ENCODE measurements at regions not wholly inside any gene's neighbourhood (a gene's known extent, or its start where the extent isn't known, plus 50 kb on each side); places are given as distances from the start of the nearest gene placed in this dataset.
"Not testable (repeated sequence)": the region's sequence is repeated elsewhere in the genome, so short reads cannot be mapped to it uniquely, and the experiment has no call there.

GRCh38 chr3:81277853-81278252, 483.6 kb downstream of the GBE1 start:
- DNase-seq: no peak

GRCh38 chr3:81274671-81275070, 486.8 kb downstream of the GBE1 start:
- no peak for DNase-seq

DNA sequence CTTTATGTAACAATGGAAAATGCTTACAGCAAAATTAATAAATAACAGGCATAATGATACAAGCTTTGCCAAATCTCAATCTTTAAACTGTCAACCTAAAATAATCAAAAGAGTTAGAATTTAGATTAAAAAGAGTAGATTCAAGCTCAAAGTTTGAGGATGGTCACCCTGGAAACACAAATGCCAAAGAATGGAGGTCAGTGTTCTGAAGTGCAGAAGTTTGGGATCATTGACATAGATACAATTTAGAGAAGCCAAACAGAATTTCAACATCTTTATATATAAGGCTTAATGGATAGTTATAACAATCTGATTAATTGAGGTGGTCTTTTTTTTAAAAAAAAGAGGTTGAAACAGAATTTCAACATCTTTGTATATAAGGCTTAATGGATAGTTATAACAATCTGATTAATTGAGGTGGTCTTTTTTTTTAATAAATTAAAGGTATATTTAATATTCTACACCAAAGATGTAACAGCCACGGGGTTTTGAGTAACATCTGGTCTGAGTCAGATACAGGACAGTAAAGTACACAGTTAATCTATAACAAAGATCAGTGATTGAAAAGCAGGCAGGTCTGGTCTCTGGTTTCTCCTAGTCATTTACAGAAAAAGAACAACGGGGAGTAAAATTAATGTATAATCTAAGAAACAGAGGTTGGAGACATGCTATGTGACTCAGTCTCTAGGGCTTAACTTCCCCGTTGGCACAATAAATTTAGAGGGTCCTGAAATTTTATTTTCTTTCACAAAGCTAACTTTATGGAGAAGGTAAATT, 490.7 kb downstream of the GBE1 start:
- DNase-seq: no peak

DNA sequence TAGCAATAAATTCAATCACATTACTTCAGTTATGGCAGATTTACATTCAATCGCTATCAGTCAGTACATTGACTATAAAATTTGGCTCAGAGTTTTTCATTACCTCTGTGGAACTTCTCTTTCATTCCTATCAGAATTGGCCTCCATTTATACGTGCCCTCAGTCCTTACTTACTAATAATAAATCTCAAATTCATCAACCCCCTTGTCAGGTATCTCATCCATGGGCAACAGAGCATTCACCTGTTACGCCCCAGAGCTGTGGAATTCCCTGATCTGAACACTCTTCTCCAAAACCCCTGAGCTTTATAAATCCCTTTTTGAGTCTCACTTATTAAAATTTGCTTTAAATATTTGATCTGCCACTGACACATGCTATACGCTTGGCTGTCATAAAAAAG, 492.9 kb downstream of the GBE1 start:
- no peak for DNase-seq

GRCh38 chr3:81261996-81262395, 499.4 kb downstream of the GBE1 start:
- DNase-seq: no peak

DNA sequence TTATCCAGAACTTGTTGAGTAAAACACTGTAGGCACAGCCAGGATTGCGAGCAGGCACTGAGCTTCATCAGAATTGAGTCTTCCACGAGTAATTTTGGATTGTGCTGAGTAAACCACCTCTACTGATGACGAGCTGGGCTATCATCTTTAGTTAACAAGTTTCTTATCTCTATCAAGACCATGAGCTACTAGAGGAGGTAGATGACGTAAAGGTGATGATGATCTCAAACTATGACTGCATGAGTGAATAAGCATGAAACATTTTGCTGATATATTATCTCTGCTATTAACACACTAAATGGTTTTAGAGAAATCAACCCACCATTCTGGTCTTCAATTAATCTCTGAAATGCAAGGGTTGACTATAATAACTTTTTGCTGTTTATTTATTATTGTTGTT, 506.0 kb downstream of the GBE1 start:
- no peak for DNase-seq

GRCh38 chr3:81251096-81251495, 510.3 kb downstream of the GBE1 start:
- no peak for DNase-seq

GRCh38 chr3:81249540-81250029, 511.9 kb downstream of the GBE1 start:
- DNase-seq: no peak

DNA sequence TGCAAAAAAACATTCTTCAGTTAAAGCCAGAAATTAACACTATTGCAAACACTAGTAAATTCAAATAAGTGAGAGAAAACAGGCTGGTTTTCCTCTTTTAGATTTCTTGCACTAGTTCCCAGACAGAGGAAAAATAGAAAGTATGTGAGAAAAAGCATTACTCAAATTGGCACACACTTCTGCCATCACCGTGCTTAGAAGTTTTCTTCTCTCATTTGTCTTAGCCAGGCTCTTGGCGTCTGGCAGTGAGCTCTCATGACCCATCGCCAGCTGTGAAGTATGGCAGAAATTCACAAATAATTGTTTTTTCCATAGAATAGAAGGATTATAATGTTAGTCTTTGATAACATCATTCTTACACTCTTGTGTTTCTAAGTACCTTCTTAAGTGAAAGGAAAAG, 515.9 kb downstream of the GBE1 start:
- no peak for DNase-seq

DNA sequence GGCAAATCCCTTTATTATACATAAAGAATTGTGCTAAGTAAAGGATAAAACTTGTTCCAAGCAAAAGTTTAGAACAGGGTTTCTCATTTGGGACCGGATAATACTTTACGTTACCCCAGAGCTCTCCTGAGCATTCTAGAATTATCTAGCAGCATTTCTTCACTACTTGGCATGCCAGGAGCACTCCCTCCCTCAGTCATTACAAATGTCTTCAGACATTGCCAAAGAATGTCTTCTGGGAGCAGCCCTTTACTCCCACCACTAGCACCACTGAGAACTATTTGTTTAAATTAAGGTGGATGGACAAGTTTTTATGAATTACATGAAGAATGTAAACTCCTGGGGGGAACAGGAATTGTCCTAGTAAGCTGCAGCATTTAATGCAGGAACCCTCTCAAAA, 516.4 kb downstream of the GBE1 start:
- no peak for DNase-seq

GRCh38 chr3:81244231-81244630, 517.2 kb downstream of the GBE1 start:
- DNase-seq: no peak

DNA sequence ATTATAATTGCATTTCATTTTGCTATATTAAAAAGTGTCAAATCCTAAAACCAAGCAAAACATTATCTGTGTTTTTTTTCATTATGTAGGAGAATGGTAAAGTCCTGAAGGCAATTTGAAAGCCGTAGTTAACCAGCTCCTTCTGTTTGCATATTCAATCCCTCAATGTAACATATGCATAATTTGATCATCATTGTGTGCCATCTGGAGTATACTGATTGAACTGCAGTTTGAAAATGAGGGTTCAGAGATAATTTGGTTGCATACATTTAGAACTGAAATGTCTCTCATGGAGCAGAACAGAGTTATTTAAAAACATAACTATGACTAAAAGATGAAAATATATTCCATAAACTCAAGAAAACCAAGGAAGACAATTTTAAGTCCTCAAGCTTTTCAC, 518.6 kb downstream of the GBE1 start:
- no peak for DNase-seq

- DNase-seq: no peak
Observed at GRCh38 chr3:81237181-81237580, 524.3 kb downstream of the GBE1 start.

DNA sequence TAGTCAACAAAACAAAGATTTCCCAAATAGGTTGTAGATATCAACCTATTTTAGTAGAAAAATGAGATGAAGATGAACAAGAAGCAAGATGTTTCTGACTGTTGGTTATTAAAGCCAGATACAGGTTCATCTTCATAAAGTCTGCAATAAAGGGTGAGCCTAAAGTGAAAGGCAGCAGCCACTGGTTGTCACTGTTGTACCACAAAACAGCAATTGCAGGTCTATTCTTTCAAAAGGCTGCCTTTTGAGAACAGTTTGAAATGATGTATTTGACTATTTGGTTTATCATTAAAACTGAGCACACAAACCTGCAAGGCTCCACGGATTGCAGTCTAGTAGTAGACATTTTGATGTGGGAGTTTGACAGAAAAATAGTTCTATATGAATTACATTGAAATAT, 543.4 kb downstream of the GBE1 start:
- DNase-seq: no peak

GRCh38 chr3:81217101-81217500, 544.3 kb downstream of the GBE1 start:
- DNase-seq: no peak

DNA sequence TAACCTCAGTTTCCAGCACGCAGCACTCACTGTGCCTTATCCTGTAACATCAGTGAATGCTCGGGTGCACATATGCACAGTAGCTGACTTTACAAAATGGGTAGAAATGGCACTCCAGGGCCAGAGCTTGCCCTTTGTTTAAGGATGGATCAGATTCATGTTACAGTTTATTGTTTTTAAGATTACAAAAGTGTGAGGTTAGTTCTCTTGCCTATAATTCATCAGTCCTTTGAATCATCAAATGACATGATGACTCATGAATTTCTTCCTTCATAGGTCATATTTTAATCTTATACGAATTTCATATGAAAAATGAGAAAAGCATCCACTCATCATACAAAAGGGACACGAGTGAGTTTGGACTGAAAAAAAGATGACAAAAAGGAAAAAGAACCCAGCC, 545.3 kb downstream of the GBE1 start:
- no peak for DNase-seq

DNA sequence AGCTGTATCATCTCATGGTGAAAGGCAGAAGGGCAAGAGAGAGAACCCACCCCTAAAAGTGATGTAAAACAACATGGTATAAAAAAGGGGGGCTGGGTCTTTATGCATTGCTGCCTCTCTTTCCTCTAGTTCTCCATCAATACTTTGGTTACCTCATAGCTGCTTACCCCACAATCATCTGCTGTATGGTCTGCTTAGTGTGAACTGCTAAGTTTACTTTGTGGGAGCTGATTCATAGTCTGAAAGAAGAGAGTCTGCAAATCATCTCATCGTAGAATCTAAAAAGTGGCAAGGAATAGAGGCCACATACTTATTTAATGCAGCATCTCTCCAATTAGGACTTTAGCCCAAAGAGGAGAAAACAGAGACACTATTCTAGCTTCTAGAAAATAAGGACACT, 546.8 kb downstream of the GBE1 start:
- DNase-seq: no peak

DNA sequence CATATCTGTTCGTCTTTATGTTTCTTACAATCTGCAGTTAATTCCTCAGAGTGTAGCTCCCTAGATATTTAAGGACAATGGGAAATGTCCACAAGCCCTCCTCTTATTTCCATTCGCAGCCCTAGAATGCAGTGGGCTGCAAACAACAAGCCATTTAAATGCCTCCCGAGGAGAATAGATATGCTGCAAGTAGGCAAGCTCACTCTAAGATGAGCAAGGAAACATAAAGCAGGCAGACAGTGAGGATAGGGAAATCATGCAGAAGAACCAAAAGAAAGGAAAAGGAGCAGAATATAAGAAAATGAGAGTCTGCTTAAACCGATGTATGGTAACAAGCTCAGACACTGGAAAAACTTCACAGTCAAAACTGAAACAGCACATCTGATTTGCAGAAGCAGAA, 561.9 kb downstream of the GBE1 start:
- no peak for DNase-seq

DNA sequence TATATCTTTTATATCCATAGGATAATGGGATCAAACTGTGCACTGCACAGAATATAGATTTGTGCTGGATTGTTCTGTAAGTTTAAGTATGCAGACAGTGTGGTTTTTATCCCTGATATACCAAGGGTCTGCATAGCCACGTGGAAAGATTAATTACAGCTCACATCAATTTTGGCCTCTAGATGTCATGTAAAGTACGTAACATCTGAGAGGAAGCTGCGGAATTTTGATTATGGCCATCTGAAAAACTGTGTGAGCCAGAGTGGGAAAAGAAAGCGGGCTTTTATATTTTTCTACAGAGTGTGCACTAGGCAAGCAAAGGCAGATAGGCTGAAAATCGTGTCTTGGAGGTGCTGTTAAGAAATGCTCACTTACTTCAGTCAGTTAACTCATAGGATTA, 562.7 kb downstream of the GBE1 start:
- DNase-seq: no peak

DNA sequence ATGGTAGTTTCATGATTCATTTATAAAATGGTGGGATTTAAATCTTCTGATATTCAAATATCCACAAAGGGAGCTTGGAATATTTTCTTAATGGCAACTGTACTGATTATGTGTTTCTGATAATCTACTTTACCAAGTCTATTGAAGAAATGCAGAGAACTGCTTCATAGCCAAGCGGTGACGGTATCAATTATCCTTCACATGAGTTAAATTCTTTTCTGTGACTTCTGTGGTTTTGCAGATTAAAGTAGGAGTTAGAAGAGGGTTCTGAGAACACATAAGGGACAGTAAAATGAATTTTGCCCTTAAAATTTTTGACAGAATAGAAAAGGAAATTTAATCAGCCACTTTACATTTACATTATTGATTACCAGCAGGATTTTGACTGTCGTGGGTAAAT, 563.2 kb downstream of the GBE1 start:
- no peak for DNase-seq

DNA sequence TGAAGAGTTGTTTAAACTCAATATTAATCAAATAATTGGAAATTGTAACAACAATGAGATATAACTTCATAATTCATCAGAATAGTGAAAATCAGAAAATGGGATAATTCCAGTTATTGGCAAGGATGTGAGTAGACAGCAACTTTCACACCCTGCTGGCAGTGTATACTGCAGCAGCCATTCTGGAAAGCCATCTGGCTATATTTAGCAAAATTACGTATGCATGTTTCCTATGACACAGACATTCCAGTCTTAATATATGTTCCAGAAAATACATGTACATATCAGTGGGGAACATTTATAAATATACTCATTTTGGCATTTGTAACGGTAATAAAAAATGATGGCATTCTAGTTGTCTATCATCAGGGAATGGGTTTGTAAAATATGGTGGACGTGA, 564.1 kb downstream of the GBE1 start:
- no peak for DNase-seq

DNA sequence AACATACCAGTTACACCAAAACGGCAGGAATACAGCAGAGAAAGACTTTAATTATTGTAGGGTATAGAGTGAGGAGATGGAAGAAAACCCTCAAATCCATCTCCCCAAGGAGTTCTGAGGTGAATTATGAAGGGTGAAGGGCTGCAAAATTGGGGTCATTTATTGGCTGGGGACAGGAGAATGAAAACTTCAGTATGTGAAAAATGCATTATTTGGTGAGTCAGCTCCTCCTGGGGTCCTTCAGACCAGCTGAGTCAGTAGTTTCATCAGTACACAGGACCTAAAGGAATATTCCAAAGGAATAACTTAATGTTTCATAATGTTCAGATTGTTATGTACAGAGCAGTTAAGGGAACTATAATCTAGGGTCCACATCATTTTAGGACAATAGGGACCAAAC, 566.0 kb downstream of the GBE1 start:
- DNase-seq: no peak

DNA sequence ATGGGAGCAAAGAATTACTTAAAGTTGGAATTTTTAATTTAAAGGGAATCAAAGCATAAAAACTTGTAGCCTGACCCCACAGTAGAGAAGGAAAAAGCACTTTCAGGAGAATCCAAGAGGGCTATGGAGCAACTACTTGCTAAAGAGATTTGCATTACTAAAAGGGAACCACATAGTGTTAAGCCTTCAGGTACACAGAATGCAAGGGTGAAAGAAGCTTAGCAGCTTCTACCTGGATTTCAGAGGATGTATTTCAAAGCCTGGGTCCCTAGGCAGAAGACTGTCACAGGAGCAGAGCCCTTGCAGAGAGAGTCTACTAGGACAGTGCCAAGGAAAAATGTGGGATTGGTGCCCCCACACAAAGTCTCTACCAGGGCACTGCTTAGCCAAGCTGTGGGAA, 575.0 kb downstream of the GBE1 start:
- no peak for DNase-seq

DNA sequence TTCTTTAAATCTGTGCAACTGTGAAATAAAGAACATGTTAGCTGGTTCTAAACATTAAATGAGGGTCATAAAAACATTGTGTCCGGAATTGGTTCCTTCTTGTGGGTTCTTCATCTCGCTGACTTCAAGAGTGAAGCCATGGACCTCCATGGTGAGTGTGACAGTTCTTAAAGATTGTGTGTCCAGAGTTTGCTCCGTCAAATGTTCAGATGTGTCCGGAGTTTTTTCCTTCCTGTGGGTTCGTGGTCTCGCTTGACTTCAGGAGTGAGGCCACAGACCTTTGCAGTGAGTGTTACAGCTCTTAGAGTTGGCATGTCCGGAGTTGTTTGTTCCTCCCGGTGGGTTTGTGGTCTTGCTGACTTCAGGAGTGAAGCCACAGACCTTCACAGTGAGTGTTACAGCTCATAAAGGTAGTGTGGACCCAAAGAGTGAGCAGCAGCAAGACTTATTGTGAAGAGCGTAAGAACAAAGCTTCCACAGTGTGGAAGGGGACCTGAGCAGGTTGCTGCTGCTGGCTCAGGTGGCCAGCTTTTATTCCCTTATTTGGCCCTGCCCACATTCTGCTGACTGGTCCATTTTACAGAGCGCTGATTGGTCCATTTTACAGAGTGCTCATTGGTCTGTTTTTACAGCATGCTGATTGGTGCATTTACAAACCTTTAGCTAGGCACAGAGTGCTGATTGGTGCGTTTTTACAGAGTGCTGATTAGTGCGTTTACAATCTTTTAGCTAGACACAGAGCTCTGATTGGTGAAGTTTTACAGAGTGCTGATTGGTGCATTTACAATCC, 579.2 kb downstream of the GBE1 start:
- DNase-seq: not testable (repeated sequence)
